GM03348 (cell line): ENCODE measurements at regions not wholly inside any gene's neighbourhood (a gene's known extent, or its start where the extent isn't known, plus 50 kb on each side); places are given as distances from the start of the nearest gene placed in this dataset.

Experiments
- DNase-seq: peaks from one replicate; pipeline ENCODE4 v3.0.0; 2012; ENCODE audit warnings: low spot score

DNA sequence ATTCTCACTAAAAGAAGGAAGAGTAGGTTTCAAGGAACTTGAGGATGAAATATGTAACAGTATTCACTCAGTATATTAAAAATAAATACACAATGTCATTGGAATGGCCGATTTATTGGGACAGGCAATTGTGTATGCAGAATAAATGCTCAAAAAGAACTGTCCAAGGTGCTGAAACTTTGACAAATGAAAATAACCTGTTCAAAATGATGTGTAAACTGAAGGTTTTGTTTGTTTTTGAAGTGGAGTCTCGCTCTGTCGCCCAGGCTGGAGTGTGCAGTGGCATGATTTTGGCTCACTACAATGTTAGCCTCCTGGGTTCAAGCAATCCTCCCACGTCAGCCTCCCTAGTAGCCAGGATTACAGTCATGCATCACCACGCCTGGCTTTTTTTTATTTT, 318.7 kb upstream of the RBFOX1 start:
- no peak for DNase-seq

DNA sequence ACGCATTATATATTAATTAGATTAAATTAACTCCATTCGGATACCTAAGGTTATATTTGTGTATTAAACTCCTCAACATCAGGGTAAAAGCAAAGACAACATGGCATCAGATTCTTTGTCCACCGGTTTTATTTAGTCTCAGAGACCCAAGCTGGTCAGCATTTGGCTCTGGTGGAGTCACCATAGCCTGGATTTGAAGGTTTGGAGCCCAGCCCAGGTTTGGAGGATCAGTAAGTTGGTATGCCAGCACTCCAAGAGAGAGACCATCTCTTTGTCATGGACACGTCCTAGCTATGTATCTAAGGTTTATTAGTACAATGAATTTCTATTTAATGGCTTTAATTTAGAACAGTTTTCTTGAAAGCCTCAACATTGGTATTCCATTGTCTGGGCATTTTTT, 328.4 kb upstream of the RBFOX1 start:
- DNase-seq = no peak

DNA sequence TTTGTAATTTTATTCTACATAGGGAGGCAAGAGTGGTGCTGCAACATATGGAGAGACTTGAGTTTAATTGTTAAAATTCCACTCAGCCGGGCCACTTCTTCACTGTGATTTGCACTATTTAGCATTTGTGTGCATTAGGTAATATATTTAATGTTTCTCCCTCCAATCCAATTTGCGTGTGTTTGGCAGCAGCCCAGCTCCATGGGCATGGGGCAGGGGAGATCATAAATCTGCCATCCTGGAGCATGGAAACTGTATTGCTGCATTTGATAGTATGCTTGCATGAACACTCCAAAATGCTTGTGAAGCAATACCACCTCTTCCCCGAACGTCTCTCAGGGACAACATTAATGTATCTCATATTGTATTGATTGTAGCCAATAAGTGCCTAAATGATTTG, 339.1 kb upstream of the RBFOX1 start:
- DNase-seq = no peak

DNA sequence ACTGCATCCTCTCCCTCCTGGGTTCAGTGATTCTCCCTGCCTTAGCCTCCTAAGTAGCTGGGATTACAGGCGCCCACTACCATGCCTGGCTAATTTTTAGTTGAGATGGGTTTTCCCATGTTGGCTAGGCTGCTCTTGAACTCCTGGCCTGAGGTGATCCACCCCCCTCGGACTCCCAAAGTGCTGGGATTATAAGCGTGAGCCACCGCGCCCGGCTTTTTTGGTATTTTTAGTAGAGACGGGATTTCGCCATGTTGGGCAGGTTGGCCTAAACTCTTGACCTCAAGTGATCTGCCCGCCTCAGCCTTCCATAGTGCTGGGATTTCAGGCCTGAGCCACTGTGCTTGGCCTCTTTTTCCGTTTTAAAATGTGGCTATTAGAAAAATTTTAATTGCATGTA, 343.8 kb upstream of the RBFOX1 start:
- DNase-seq = no peak

DNA sequence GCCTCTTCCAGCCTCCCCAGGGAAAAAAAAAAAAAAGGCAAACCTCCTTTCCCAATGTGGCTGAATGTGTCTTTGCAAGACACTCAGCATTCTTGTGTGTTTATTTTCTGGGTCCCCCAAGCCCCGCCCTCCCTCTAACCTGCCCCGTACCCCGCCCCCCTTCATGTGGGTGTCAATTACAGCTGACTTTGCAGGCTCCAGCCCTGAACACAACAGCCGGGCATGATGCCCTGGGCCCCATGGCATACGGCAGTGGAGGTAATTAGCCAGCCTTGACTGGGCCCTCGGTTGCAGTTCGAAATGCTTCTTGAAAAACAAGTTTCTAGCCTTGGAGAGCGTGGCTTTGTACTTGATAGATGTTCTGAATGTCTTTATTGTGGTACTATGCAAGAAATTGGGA, 354.7 kb upstream of the RBFOX1 start:
- no peak for DNase-seq

DNA sequence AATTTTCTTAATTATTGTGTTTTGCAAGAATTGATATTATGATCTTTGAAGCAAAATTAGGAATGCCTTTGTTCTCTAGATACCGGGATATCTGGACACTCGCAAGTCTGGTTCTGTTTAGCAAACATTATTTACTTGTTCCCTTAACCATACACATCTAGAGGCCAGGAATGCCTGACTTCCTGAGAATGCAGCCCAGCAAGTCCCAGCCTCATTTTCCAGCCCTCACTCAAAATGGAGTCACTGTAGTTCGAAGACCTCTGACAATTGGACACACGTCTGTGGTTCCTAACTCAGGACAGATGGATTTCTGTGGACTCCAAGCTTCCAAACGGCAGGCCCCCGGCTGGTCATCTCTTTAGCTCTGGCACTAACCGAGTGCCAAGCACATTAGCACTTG, 355.4 kb upstream of the RBFOX1 start:
- no peak for DNase-seq

DNA sequence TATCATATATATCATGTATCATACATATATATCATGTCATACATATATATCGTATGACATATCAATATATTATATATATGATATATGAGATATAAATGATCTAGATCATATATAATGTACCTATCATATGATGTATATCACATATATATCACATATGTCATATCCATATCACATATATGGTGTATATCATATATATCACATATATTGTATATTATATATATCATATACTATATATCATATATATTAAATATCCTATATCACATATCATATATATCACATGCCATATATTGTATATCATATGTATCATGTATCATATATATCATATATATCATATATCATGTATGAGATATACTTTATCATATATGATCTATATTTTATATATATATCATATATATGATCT, 355.9 kb upstream of the RBFOX1 start:
- DNase-seq = no peak

DNA sequence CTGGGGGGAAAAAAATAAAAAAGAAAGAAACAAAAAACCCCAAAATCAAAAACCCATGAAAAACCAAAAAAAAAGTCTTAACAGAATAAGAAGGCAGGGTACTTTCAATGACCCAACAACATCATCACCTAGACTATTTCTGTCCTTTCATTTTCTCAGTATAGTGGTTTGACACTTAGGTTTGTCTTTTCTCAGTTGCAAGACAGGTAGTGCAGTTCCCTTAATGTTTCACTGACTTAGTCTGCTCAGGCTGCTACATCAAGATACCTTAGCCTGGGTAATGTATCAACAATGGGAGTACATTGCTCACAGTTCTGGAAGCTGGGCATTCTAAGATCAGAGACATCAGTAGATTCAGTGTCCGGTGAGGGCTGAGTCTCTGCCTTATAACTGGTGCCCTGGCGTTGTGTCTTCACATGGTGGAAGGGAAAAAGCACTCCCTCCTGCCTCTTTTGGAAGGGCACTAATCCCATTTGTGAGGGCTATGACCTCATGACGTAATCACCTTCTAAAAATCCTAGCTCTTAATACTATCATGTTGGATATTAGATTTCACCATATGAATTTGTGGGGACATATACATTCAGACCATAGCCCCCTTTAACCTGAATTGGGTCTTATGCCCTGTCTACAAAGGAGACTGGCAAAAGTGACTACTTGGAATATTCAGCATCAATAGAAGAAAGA, 362.3 kb upstream of the RBFOX1 start:
- no peak for DNase-seq

DNA sequence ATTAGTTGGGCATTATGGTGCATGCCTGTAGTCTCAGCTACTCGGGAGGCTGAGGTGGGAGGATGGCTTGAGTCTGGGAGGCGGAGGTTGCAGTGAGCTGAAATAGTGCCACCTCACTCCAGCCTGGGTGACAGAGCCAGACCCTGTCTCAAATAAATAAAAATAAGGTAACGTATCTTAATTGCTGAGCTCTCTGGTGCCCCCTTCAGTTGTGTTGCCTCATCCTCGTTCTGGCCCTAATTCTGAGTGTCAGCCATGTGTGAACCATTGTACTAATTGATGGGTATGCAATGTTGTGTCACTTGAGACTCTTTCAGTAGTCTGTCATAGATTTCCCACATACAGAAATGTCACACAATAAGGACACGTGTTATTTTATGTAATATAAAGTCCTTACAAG, 363.1 kb upstream of the RBFOX1 start:
- no peak for DNase-seq

DNA sequence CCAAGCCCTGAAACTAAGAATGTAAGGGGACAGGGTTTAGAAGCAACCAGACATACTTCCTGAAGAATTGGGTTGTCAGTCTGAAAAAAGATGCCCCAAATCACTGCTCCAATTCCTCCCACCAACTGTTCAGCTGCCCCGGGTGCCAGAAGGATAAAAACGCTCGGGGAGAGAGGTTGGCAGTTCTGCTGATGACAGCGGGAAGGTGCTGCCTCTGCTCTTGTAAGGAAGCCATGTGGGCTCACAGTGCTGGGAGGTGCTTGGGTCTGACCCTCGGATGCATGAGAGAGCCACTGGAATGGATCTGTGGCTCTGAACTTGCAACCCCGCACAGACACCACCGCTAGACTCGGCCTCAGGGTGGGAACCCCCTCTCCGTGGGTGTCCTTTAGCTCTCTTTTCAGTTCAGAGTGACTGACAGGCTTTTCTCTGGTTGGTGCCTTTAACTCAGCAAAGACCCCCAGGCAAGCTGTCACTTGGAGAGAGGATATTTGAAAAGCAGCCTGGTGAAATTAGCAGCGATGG, 364.8 kb upstream of the RBFOX1 start:
- no peak for DNase-seq

DNA sequence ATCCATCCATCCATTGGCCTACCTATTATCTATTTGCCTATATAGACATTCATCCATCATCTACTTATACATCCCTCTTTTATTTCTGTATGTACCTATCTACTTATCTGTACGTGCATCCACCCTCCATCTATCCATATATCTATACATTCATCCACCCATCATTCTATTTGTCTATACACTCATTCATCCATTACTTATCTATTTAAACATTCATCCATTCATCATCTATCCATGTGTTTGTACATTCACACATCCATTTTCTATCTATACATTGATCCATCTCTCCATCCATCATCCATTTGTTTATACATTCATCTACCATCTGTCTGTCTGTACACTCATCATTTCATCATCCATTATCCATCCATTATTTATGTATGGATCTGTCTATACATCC, 365.7 kb upstream of the RBFOX1 start:
- no peak for DNase-seq

DNA sequence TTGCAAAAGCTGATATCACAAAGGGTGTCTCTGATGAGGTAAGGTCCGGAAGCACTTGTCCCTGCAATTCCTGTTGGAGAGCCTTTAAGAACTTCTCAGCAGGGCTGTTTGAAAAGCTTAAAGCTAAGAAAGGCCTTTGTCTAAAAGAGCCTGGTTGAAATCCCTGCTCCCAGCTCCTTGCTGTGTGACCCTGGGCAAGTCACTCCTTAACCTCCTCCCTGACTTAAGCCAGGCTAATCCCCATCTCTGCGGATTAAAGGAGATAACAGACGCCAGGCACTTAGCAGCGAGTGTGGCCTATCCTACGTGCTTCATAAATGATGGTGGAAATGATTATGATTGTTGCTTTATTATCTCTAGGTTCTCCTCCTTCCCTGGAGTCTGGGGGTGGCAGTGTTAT, 368.0 kb upstream of the RBFOX1 start:
- no peak for DNase-seq

DNA sequence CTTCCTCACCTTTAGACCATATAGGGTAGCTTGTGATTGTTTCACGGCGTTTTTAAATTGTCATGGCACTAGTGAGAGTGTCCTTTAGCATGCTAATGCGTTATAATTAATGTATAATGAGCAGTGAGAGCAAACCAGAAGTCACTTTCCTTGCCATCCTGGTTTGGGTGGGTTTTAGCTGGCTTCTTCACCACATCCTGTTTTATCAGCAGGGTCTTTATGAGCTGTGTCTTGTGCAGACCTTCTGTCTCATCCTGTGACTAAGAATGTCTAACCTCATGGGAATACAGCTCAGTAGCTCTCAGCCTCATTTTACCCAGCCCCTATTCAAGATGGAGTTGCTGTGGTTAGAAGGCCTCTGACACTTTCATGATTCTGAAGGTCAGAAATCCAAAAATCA, 370.9 kb upstream of the RBFOX1 start:
- DNase-seq = no peak

DNA sequence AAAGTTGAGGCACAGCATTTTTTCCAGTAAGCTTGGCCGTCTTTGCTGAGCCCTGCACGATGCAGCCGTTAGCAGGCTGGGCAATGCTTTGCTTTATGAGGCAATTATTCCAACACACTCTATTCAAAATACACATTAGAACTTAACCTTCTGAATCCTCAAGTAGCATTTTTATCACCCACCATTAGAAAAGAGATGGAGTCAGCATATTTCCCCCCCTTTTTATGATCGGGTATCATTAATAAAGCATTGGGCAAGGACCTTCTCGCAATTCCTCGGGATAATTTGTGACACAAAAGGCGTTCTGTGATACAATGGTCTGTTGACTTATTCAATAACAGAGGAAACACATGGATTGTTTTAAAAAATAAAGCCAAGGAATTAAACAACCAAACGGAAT, 374.5 kb upstream of the RBFOX1 start:
- DNase-seq = no peak

DNA sequence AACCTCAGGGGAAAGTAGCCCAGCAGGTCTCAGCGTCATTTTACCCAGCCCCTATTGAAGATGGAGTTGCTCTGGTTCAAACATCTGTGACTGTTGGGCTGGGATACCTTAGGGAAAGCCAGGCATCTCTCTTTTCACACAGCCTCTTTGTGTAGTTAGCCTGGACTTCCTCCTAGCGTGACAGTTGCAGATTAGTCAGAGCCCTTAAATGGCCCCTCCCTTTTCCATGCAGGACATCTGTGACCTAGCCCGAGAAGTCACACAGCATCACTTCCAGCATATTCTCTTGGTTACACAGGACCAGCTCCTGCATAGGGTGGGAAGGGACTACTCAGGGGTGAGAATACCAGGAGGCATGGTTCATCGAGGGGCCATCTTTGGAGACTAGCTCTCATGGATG, 375.0 kb upstream of the RBFOX1 start:
- no peak for DNase-seq

DNA sequence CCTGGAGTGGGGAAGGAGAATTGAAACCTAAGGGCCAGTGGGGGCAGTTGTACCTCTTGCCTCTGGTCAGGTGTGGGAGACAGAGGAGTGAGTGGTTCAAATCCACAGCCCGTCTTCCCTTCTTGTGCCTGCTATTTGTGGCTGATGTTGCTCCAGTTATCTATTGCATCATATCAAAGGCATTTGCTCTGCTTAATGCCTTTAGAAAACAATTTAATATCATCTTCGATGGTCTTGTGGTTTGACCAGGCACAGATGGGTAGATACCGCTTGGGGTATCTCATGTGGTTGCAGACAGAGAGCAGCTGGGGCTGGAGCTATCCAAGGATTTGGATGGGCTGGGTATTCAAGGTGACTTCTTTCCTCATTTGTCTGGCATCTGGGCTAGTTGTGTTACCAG, 376.1 kb upstream of the RBFOX1 start:
- no peak for DNase-seq

DNA sequence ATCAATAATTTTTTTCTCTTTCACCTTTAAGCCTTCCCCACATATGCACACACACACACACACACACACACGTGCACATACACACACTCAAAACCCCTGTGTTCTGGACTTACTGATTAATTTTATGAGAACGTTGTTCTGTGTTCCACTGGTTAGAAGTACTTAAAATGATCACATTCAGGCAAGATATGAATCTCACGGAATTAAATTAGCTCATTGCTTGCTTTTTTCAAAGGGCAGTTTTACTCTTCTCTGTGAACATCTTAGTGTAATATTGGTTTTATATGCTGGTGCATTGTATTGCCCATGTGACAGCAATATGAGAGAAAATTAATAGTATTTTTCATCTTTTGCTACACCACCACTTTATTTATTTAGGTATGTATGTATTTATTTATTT, 377.3 kb upstream of the RBFOX1 start:
- DNase-seq = no peak

DNA sequence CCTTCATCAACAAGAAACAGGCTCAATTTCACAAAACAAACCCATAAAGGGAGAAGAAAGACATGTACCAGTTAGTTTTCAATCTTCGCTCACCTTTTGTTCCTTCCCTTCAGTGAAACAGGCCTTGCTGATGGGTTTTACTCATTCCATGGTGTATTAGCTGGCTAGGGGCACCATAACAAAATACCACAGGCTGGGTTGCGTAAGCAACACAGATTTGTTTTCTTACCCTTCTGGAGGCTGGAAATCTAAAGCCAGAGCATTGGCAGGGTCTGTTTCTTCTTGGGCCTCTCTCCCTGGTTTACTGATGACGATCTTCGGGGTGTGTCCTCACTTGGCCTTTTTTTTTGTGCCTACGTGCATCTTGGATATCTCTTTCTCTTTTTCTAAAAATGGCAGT, 383.4 kb upstream of the RBFOX1 start:
- DNase-seq = no peak

DNA sequence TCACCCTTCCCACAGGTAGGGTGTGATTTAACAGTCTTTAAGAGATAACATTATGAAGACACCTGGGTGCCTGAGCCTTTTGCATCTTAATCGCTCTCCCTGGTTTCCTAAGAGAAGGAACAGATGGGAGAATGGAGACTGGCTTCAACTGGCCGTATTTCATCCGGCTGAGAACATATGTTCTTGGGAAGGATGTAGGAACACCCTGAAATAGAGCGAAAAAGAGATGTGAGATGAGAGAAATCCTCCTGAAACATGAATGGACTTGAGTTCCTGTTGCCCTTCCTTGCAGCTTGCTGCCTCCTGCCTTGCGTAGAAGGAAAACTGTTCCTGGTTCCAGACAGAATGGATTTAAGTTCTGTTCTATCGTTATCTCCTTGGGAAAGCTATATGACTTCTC, 385.4 kb upstream of the RBFOX1 start:
- DNase-seq = no peak

DNA sequence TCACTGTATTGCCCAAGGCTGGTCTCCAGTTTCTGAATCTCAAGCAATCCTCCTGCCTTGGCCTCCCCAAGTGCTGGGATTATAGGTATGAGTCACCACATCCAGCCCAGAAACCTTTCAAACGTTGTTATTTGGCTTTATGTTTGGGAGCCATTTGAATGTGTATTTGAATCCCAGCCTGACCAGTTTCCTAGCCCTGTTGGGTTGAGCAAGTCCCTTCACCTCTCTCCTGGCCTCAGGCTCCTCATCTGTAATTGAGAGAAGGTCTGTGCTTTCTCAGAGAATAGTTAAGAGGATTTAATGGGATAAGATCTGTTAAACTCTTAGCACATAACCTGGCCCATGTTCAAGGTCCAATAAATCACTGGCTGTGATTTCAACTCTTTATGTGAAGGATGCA, 385.8 kb upstream of the RBFOX1 start:
- no peak for DNase-seq

DNA sequence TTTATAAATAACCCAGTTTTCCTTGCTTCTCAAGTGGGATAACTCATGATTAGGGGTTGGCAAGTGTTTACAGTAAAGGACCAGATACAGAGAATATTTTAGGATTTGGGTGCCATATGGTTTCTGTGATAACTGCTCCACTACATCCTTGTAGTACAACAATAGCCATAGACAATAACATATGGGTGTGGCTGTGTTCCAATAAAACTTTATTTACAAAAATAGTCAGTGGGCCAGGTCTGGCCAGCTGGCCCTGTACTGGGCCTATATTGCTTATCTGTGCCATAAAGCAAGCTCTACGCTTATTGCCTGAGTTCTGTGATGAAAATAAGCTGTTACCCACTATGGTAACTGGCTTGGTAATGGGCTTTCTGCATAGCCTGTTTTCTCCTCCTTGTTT, 386.5 kb upstream of the RBFOX1 start:
- no peak for DNase-seq

DNA sequence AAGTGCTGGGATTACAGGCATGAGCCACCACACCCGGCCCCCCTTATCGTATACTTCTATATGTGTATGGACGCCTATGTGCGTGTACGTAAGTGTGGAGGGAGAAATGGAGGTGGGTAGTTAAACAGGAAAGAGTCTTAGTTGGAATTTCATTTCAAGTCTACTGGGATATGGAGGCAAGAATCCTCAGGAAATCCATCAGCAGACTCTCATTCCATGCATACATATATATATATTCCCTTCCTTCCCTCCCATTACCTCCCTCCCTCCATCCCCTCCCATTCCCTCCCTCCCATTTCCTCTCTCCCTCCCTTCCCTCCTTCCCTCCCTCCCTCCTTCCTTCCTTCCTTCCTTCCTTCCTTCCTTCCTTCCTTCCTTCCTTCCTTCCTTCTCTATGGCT, 391.7 kb upstream of the RBFOX1 start:
- DNase-seq = no peak

DNA sequence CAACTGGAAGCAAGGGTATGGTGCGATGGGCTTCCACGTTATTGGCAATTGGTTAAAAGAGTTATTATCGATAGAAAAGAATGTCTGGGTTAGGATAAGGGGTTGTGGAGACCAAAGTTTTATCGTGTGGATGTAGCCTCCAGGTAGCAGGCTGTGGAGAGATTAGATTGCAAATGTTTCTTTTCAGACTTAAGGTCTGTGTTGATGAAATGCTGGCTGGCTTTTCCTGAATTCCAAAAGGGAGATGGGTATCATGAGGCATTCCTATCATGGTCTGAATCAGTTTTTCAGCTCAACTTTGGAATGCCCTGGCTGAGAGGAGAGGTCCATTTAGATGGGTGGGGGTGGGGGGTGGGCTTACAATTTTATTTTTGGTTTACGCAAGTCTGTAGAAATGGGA, 395.0 kb upstream of the RBFOX1 start:
- no peak for DNase-seq

DNA sequence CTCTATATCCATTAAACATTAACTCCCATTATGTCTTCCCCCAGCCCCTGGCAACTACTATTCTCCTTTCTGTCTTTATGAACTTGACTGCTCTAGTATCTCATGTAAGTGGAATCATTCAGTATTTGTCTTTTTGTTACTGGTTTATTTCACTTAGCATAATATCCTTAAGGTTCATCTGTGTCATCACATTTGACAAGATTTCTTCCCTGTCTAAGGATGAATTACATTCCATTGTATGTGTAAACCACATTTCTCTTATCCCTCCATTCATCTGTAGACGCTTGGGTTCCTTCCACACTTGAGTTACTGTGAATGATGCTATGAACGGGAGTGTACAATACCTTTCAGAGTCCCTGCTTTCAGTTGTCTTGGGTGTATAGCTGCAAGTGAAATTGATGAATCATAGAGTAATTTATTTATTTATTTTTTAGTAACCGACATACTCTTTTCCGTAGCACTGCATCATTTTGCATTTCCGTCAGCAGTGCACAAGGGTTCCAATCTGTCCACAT, 399.7 kb upstream of the RBFOX1 start:
- no peak for DNase-seq
